Effector CD4-positive, alpha-beta T cell (primary cell): ENCODE measurements at regions not wholly inside any gene's neighbourhood (a gene's known extent, or its start where the extent isn't known, plus 50 kb on each side); places are given as distances from the start of the nearest gene placed in this dataset.
"Not testable (repeated sequence)": the region's sequence is repeated elsewhere in the genome, so short reads cannot be mapped to it uniquely, and the experiment has no call there.

Experiments
- DNase-seq: peaks from one replicate; pipeline ENCODE4 v3.0.0-alpha.2; 2020

GRCh38 chr16:64343061-64343819 lies 778.6 kb downstream of the CDH11 start:
- DNase-seq = no peak

- not testable (repeated sequence) for DNase-seq
Observed at GRCh38 chr16:64341336-64341735, 780.5 kb downstream of the CDH11 start.

- DNase-seq = no peak
Observed at GRCh38 chr16:64339052-64339770, 782.7 kb downstream of the CDH11 start.

- no peak for DNase-seq
Observed at GRCh38 chr16:64321881-64322280, 800.0 kb downstream of the CDH11 start.

- no peak for DNase-seq
Observed at GRCh38 chr16:64321066-64321465, 800.8 kb downstream of the CDH11 start.

GRCh38 chr16:64317601-64318000 lies 804.3 kb downstream of the CDH11 start:
- no peak for DNase-seq

GRCh38 chr16:64313726-64314125 lies 808.1 kb downstream of the CDH11 start:
- DNase-seq = no peak

GRCh38 chr16:64312980-64313379 lies 808.9 kb downstream of the CDH11 start:
- DNase-seq = no peak

GRCh38 chr16:64312292-64312691 lies 809.6 kb downstream of the CDH11 start:
- DNase-seq = no peak

- no peak for DNase-seq
Observed at GRCh38 chr16:64311241-64311640, 810.6 kb downstream of the CDH11 start.

GRCh38 chr16:64309398-64310110 lies 812.3 kb downstream of the CDH11 start:
- DNase-seq = no peak

GRCh38 chr16:64308721-64309120 lies 813.1 kb downstream of the CDH11 start:
- DNase-seq = no peak

- DNase-seq = no peak
Observed at GRCh38 chr16:64307431-64307830, 814.4 kb downstream of the CDH11 start.

GRCh38 chr16:64305663-64306062 lies 816.2 kb downstream of the CDH11 start:
- DNase-seq = no peak

GRCh38 chr16:64304951-64305350 lies 816.9 kb downstream of the CDH11 start:
- no peak for DNase-seq

- DNase-seq = no peak
Observed at GRCh38 chr16:64304396-64304795, 817.5 kb downstream of the CDH11 start.

GRCh38 chr16:64297863-64298600 lies 823.8 kb downstream of the CDH11 start:
- DNase-seq = no peak

GRCh38 chr16:64295466-64295865 lies 826.4 kb downstream of the CDH11 start:
- no peak for DNase-seq

GRCh38 chr16:64292953-64293352 lies 828.9 kb downstream of the CDH11 start:
- no peak for DNase-seq

- DNase-seq = no peak
Observed at GRCh38 chr16:64292161-64292560, 829.7 kb downstream of the CDH11 start.

GRCh38 chr16:64290461-64290860 lies 831.4 kb downstream of the CDH11 start:
- DNase-seq = no peak

- DNase-seq = no peak
Observed at GRCh38 chr16:64287655-64288528, 834.0 kb downstream of the CDH11 start.
